Activated CD8-positive, alpha-beta memory T cell treated with anti-CD3 and anti-CD28 coated beads for 48 hours (primary cell): ENCODE measurements at regions not wholly inside any gene's neighbourhood (a gene's known extent, or its start where the extent isn't known, plus 50 kb on each side); places are given as distances from the start of the nearest gene placed in this dataset.

Experiments
- DNase-seq, 3 experiments: peaks; one replicate each; pipeline ENCODE4 v3.0.0-alpha.2; 2020; ENCODE audit warnings: low read depth in 2 of 3, low spot score in 2 of 3

- no peak for DNase-seq
Observed at GRCh38 chr11:15483205-15483604, 368.5 kb downstream of the INSC start.

- no peak for DNase-seq
Observed at GRCh38 chr11:15484398-15484797, 369.7 kb downstream of the INSC start.

- no peak for DNase-seq
Observed at GRCh38 chr11:15485432-15485831, 370.7 kb downstream of the INSC start.

GRCh38 chr11:15489281-15489680 lies 374.6 kb downstream of the INSC start:
- DNase-seq = no peak

GRCh38 chr11:15490535-15490934 lies 375.8 kb downstream of the INSC start:
- no peak for DNase-seq

GRCh38 chr11:15493066-15493465 lies 378.3 kb downstream of the INSC start:
- DNase-seq = no peak

GRCh38 chr11:15493921-15494620 lies 379.3 kb downstream of the INSC start:
- no peak for DNase-seq

- no peak for DNase-seq
Observed at GRCh38 chr11:15494740-15495139, 380.0 kb downstream of the INSC start.

- DNase-seq = no peak
Observed at GRCh38 chr11:15495462-15495861, 380.7 kb downstream of the INSC start.

- DNase-seq = no peak
Observed at GRCh38 chr11:15497366-15497765, 382.6 kb downstream of the INSC start.

- DNase-seq = no peak
Observed at GRCh38 chr11:15499674-15500073, 385.0 kb downstream of the INSC start.

- DNase-seq = no peak
Observed at GRCh38 chr11:15500643-15501042, 385.9 kb downstream of the INSC start.

GRCh38 chr11:15501566-15501965 lies 386.8 kb downstream of the INSC start:
- DNase-seq = no peak

- no peak for DNase-seq
Observed at GRCh38 chr11:15505155-15505554, 390.4 kb downstream of the INSC start.

GRCh38 chr11:15507592-15507991 lies 392.9 kb downstream of the INSC start:
- DNase-seq = no peak

GRCh38 chr11:15509082-15509481 lies 394.4 kb downstream of the INSC start:
- DNase-seq = no peak

- DNase-seq = no peak
Observed at GRCh38 chr11:15519124-15519791, 404.5 kb downstream of the INSC start.

GRCh38 chr11:15519911-15520310 lies 405.2 kb downstream of the INSC start:
- DNase-seq = no peak

GRCh38 chr11:15523543-15523942 lies 408.8 kb downstream of the INSC start:
- no peak for DNase-seq

GRCh38 chr11:15525582-15525981 lies 410.9 kb downstream of the INSC start:
- no peak for DNase-seq

GRCh38 chr11:15526032-15526431 lies 411.3 kb downstream of the INSC start:
- no peak for DNase-seq

GRCh38 chr11:15526859-15527450 lies 412.2 kb downstream of the INSC start:
- no peak for DNase-seq

- DNase-seq = no peak
Observed at GRCh38 chr11:15532432-15532831, 417.7 kb downstream of the INSC start.
